ENCODE measurements at regions not wholly inside any gene's neighbourhood (a gene's known extent, or its start where the extent isn't known, plus 50 kb on each side); places are given as distances from the start of the nearest gene placed in this dataset.

- no peak for DNase-seq (ENCODE audit: low read depth, low spot score)
Measured at GRCh38 chr3:81874738-81875137, 113.3 kb upstream of the GBE1 start.

GRCh38 chr3:81872566-81872965, 111.1 kb upstream of the GBE1 start:
- Histone ChIP-seq H3K4me1 (ENCODE audit: control insufficient read depth, extremely low read depth, insufficient read depth, low read length) (no peaks in the 10 kb centered on the region), H3K4me2 (ENCODE audit: control insufficient read depth, extremely low read depth, insufficient read depth, low read depth, low read length) (no peak overlapping the region), H4K20me1 (ENCODE audit: control insufficient read depth, extremely low read depth, insufficient read depth, low read length) (no peaks in the 10 kb centered on the region), H3K9me3 (ENCODE audit: control insufficient read depth, low read depth, low read length) (no peaks in the 10 kb centered on the region), H3K79me2 (ENCODE audit: control insufficient read depth, insufficient read depth, low read length) (no peaks in the 10 kb centered on the region), H3K36me3 (ENCODE audit: control insufficient read depth in 2 of 2, extremely low read depth in 1 of 2, insufficient read depth in 2 of 2, low read length in 2 of 2) (no peaks in the 10 kb centered on the region), H2AFZ (ENCODE audit: control insufficient read depth, low read length) (no peak overlapping the region), H3K27me3 (ENCODE audit: control insufficient read depth, extremely low read depth, insufficient read depth, low read length) (no peaks in the 10 kb centered on the region), H3K9me1 (ENCODE audit: control insufficient read depth, extremely low read depth, insufficient read depth, low read length) (no peaks in the 10 kb centered on the region), H3K4me3 (ENCODE audit: control insufficient read depth in 2 of 3, extremely low read depth in 1 of 3, insufficient read depth in 2 of 3, low read depth in 1 of 3, low read length in 3 of 3) (no peak overlapping the region), H3K9ac (ENCODE audit: control insufficient read depth, extremely low read depth, insufficient read depth, low read length) (no peak overlapping the region), H3K27ac (ENCODE audit: control insufficient read depth, insufficient read depth, low read length) (no peak overlapping the region)
- DNase-seq (ENCODE audit: low read depth, low spot score) = no peak
- no peak for TF ChIP-seq EZH2 (IDR thresholded peaks at IDR 0.05; ENCODE audit: low read length)
- no peak for FAIRE-seq
- dilution Hi-C loops (cut with MboI; ENCODE audit: extremely low pct_ligation_motif_present, low sequenced_read_pairs) = no loop called here

More at GRCh38 chr3:81874738-81875137, 113.3 kb upstream of the GBE1 start:
- dilution Hi-C loops (cut with MboI; ENCODE audit: extremely low pct_ligation_motif_present, low sequenced_read_pairs) = no loop called here
- Histone ChIP-seq H3K9me1 (ENCODE audit: control insufficient read depth, extremely low read depth, insufficient read depth, low read length) (no peaks in the 10 kb centered on the region), H4K20me1 (ENCODE audit: control insufficient read depth, extremely low read depth, insufficient read depth, low read length) (no peaks in the 10 kb centered on the region), H3K4me1 (ENCODE audit: control insufficient read depth, extremely low read depth, insufficient read depth, low read length) (no peaks in the 10 kb centered on the region), H3K9me3 (ENCODE audit: control insufficient read depth, low read depth, low read length) (no peaks in the 10 kb centered on the region), H2AFZ (ENCODE audit: control insufficient read depth, low read length) (no peak overlapping the region), H3K27ac (ENCODE audit: control insufficient read depth, insufficient read depth, low read length) (no peak overlapping the region), H3K79me2 (ENCODE audit: control insufficient read depth, insufficient read depth, low read length) (no peaks in the 10 kb centered on the region), H3K9ac (ENCODE audit: control insufficient read depth, extremely low read depth, insufficient read depth, low read length) (no peak overlapping the region), H3K27me3 (ENCODE audit: control insufficient read depth, extremely low read depth, insufficient read depth, low read length) (no peaks in the 10 kb centered on the region), H3K4me2 (ENCODE audit: control insufficient read depth, extremely low read depth, insufficient read depth, low read depth, low read length) (no peak overlapping the region), H3K4me3 (ENCODE audit: control insufficient read depth in 2 of 3, extremely low read depth in 1 of 3, insufficient read depth in 2 of 3, low read depth in 1 of 3, low read length in 3 of 3) (no peak overlapping the region), H3K36me3 (ENCODE audit: control insufficient read depth in 2 of 2, extremely low read depth in 1 of 2, insufficient read depth in 2 of 2, low read length in 2 of 2) (no peaks in the 10 kb centered on the region)
- TF ChIP-seq, protein P1, sequence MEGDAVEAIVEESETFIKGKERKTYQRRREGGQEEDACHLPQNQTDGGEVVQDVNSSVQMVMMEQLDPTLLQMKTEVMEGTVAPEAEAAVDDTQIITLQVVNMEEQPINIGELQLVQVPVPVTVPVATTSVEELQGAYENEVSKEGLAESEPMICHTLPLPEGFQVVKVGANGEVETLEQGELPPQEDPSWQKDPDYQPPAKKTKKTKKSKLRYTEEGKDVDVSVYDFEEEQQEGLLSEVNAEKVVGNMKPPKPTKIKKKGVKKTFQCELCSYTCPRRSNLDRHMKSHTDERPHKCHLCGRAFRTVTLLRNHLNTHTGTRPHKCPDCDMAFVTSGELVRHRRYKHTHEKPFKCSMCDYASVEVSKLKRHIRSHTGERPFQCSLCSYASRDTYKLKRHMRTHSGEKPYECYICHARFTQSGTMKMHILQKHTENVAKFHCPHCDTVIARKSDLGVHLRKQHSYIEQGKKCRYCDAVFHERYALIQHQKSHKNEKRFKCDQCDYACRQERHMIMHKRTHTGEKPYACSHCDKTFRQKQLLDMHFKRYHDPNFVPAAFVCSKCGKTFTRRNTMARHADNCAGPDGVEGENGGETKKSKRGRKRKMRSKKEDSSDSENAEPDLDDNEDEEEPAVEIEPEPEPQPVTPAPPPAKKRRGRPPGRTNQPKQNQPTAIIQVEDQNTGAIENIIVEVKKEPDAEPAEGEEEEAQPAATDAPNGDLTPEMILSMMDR (optimal IDR thresholded peaks at IDR 0.05 in 1 of 3, IDR thresholded peaks at IDR 0.05 in 1 of 3, conservative IDR thresholded peaks at IDR 0.05 in 1 of 3; ENCODE audit: extremely low read depth in 1 of 3, insufficient read depth in 2 of 3, low read length in 3 of 3) = no peak
- TF ChIP-seq EZH2 (IDR thresholded peaks at IDR 0.05; ENCODE audit: low read length) = no peak
- FAIRE-seq = no peak

Data from keratinocyte (primary cell).